CD14-positive monocyte (primary cell): ENCODE measurements at regions not wholly inside any gene's neighbourhood (a gene's known extent, or its start where the extent isn't known, plus 50 kb on each side); places are given as distances from the start of the nearest gene placed in this dataset.

Experiments
- DNase-seq, 3 donors: peaks; one replicate each; pipeline ENCODE4 v3.0.0-alpha.2; 2011 to 2022
- H2AFZ ChIP-seq: 2 replicates; pipeline ENCODE4 v1.6.0; 2012; ENCODE audit warnings: mild to moderate bottlenecking, low read depth, low read length, inconsistent platforms; ENCODE audit not compliant: insufficient read depth, poor library complexity, severe bottlenecking
- H3K27ac ChIP-seq, 2 donors: 1 replicate in 1 of 2; 2 replicates in 1 of 2; pipeline ENCODE4 v1.5.1; 2012 to 2013; ENCODE audit warnings: low read length in 2 of 2, control low read depth in 1 of 2, inconsistent platforms in 1 of 2, low read depth in 1 of 2, mild to moderate bottlenecking in 1 of 2
- H3K27me3 ChIP-seq, 2 donors: one replicate each; pipeline versions ENCODE4 v1.6.0 to v1.6.1; 2011 to 2013; ENCODE audit warnings: low read length in 2 of 2; ENCODE audit not compliant: control insufficient read depth in 2 of 2, insufficient read depth in 2 of 2
- H3K36me3 ChIP-seq, 2 donors: replicated peaks in 1 of 2; 1 replicate in 1 of 2; 2 replicates in 1 of 2; pipeline versions ENCODE4 v1.5.1 to v1.6.1; 2012 to 2013; ENCODE audit warnings: low read length in 2 of 2, control low read depth in 1 of 2, inconsistent platforms in 1 of 2, mild to moderate bottlenecking in 1 of 2; ENCODE audit not compliant: insufficient read depth in 2 of 2, control insufficient read depth in 1 of 2
- H3K4me1 ChIP-seq, 2 donors: 1 replicate in 1 of 2; 2 replicates in 1 of 2; pipeline versions ENCODE4 v1.5.1 to v1.6.1; 2012 to 2013; ENCODE audit warnings: low read length in 2 of 2, control low read depth in 1 of 2, inconsistent platforms in 1 of 2, mild to moderate bottlenecking in 1 of 2, moderate library complexity in 1 of 2; ENCODE audit not compliant: insufficient read depth in 2 of 2, control insufficient read depth in 1 of 2
- H3K4me2 ChIP-seq: replicated peaks from 2 replicates; pipeline ENCODE3; 2012; ENCODE audit warnings: low read length, moderate library complexity, mild to moderate bottlenecking; ENCODE audit not compliant: poor library complexity, severe bottlenecking; ENCODE audit errors: extremely low read depth
- H3K4me3 ChIP-seq, 3 experiments: fragments of 200-600 bp in 1 of 3; sonication (generic) in 1 of 3; replicated peaks in 1 of 3; 1 replicate in 2 of 3; 2 replicates in 1 of 3; pipeline ENCODE4 v1.5.1; 2011 to 2013; ENCODE audit warnings: low read length in 3 of 3, mild to moderate bottlenecking in 3 of 3, control low read depth in 2 of 3, low read depth in 2 of 3, inconsistent platforms in 1 of 3, moderate library complexity in 1 of 3
- H3K79me2 ChIP-seq: 2 replicates; pipeline ENCODE4 v1.6.0; 2012; ENCODE audit warnings: mild to moderate bottlenecking, control low read depth, inconsistent platforms, low read length, moderate library complexity; ENCODE audit not compliant: insufficient read depth
- H3K9ac ChIP-seq: 2 replicates; pipeline ENCODE4 v1.6.0; 2017; ENCODE audit warnings: low read length, mild to moderate bottlenecking; ENCODE audit not compliant: insufficient read depth, poor library complexity, severe bottlenecking
- H3K9me3 ChIP-seq, 2 donors: replicated peaks in 1 of 2; 1 replicate in 1 of 2; 2 replicates in 1 of 2; pipeline versions ENCODE4 v1.5.1 to v1.6.1; 2012 to 2013; ENCODE audit warnings: low read length in 2 of 2, control low read depth in 1 of 2; ENCODE audit not compliant: control insufficient read depth in 1 of 2, insufficient read depth in 1 of 2
- H4K20me1 ChIP-seq: 2 replicates; pipeline ENCODE4 v1.6.0; 2012; ENCODE audit warnings: mild to moderate bottlenecking, low read length, control low read depth, moderate library complexity; ENCODE audit not compliant: insufficient read depth
- H3K27ac Mint-ChIP-seq, 7 donors: one replicate each; pipeline ENCODE4 v1.8.0; 2020; ENCODE audit warnings: mild to moderate bottlenecking in 7 of 7, mixed read lengths in 7 of 7, moderate library complexity in 6 of 7, inconsistent platforms in 2 of 7
- H3K27me3 Mint-ChIP-seq, 3 donors: one replicate each; pipeline ENCODE4 v1.8.0; 2021 to 2022; ENCODE audit warnings: low read depth in 3 of 3, mild to moderate bottlenecking in 3 of 3, mixed read lengths in 3 of 3, moderate library complexity in 3 of 3, inconsistent platforms in 1 of 3
- H3K36me3 Mint-ChIP-seq, 2 donors: one replicate each; pipeline ENCODE4 v1.8.0; 2020; ENCODE audit warnings: mixed read lengths in 2 of 2, inconsistent platforms in 1 of 2, mild to moderate bottlenecking in 1 of 2
- H3K4me1 Mint-ChIP-seq: one replicate; pipeline ENCODE4 v1.8.0; 2020; ENCODE audit warnings: mild to moderate bottlenecking, mixed read lengths
- H3K4me3 Mint-ChIP-seq, 2 donors: one replicate each; pipeline ENCODE4 v1.8.0; 2020; ENCODE audit warnings: mild to moderate bottlenecking in 2 of 2, mixed read lengths in 2 of 2, moderate library complexity in 1 of 2
- H3K9me3 Mint-ChIP-seq, 7 donors: one replicate each; pipeline ENCODE4 v1.8.0; 2020 to 2022; ENCODE audit warnings: mixed read lengths in 7 of 7, mild to moderate bottlenecking in 6 of 7, moderate library complexity in 6 of 7, inconsistent platforms in 2 of 7
- CTCF ChIP-seq: fragments of 200-600 bp; IDR thresholded peaks from one replicate; pipeline ENCODE4 v1.8.0; 2022; ENCODE audit warnings: antibody characterized with exemption, mild to moderate bottlenecking
- WGBS: methylation state at CpG from one replicate; pipeline ENCODE4 v1.1.5; 2013; ENCODE audit warnings: missing lambda C conversion rate; ENCODE audit not compliant: insufficient coverage; 5-methylcytosine and 5-hydroxymethylcytosine counted together
- intact Hi-C, 2 donors: fragments of 100-400 bp; cut with micrococcal nuclease; formaldehyde crosslinking; loops; one replicate each; pipeline versions ENCODE4 v1.15.0 to v1.15.1; 2023

DNA sequence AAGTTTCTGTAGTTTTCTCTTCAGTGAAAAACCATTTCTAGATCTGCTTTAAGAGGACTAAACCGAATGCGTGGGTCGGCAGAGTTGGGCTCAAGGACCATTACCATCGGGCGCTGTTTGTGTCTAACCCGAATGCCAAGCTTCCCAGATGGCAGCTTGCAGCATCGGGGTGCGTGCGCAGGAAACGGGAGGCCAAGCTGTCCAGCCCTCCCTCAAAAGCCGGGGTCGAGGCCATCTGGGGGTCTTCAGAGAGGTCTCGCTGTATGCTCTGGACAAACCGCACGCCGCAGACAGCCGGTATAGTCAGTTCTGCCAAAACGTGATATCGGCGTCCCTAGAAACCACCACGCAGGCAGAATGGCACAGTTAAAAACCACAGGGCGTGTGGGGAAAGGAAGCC, 178.8 kb downstream of the BANP start:
- WGBS = 95% methylated on average over 22 of the region's 22 CpGs
- H3K9ac ChIP-seq = no peak overlapping the region
- Mint-ChIP-seq H3K27ac (no peak overlapping the region), H3K9me3 (no peaks in the 10 kb centered on the region), H3K36me3 (no peaks in the 10 kb centered on the region), H3K4me1 (no peaks in the 10 kb centered on the region), H3K4me3 (no peak overlapping the region), H3K27me3 (peaks cover 4 to 7% (median 5%) of the 10 kb centered on the region in 3 donors)
- H3K27me3 ChIP-seq = no peaks in the 10 kb centered on the region
- H3K79me2 ChIP-seq = no peaks in the 10 kb centered on the region
- no peak for DNase-seq
- no peaks in the 10 kb centered on the region for H3K9me3 ChIP-seq
- H2AFZ ChIP-seq = no peak overlapping the region
- no peaks in the 10 kb centered on the region for H3K4me1 ChIP-seq
- TF ChIP-seq CTCF = no peak
- no peak overlapping the region for H3K4me2 ChIP-seq
- H4K20me1 ChIP-seq = no peaks in the 10 kb centered on the region
- intact Hi-C loops = no loop called here
- no peaks in the 10 kb centered on the region for H3K36me3 ChIP-seq
- H3K27ac ChIP-seq = no peak overlapping the region
- H3K4me3 ChIP-seq = no peak overlapping the region

DNA sequence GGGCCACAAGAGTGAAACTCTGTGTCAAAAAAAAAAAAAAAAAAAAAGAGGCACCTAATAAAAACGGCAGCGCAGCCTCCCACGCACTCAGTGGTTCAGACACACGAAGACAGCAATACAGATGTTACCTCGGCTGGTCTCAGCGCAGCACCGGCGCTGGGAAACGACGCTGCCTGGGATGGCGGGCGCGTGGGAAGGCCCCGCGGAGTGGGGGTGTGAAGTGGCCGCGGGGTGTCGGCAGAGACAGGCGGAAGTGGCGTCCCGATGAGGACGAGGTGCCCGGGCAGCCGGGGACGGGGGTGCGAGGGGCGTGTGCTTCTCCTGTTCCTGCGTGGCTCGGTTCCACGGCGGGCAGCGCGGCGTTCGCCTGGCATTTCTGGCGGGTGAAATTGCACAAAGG, 179.4 kb downstream of the BANP start:
- Histone ChIP-seq H3K4me1 (no peaks in the 10 kb centered on the region), H3K27ac (no peak overlapping the region), H4K20me1 (no peaks in the 10 kb centered on the region), H3K4me2 (no peak overlapping the region), H3K27me3 (no peaks in the 10 kb centered on the region), H3K9ac (no peak overlapping the region), H3K9me3 (no peaks in the 10 kb centered on the region), H3K36me3 (no peaks in the 10 kb centered on the region), H2AFZ (no peak overlapping the region), H3K4me3 (no peak overlapping the region), H3K79me2 (no peaks in the 10 kb centered on the region)
- no peak for DNase-seq
- intact Hi-C loops = no loop called here
- TF ChIP-seq CTCF = no peak
- no peak overlapping the region for H3K4me3 Mint-ChIP-seq
- H3K4me1 Mint-ChIP-seq = no peaks in the 10 kb centered on the region
- H3K36me3 Mint-ChIP-seq = no peaks in the 10 kb centered on the region
- no peaks in the 10 kb centered on the region for H3K9me3 Mint-ChIP-seq
- H3K27ac Mint-ChIP-seq = no peak overlapping the region
- WGBS = 95% methylated on average over 34 of the region's 36 CpGs
- peaks cover 4 to 8% (median 7%) of the 10 kb centered on the region in 3 donors for H3K27me3 Mint-ChIP-seq
